Stomach (tissue), 4 donors: ENCODE measurements at regions not wholly inside any gene's neighbourhood (a gene's known extent, or its start where the extent isn't known, plus 50 kb on each side); places are given as distances from the start of the nearest gene placed in this dataset.

Experiments used
- CTCF ChIP-seq, 7 experiments: fragments of 450-650 bp in 4 of 7; fragments of 200-600 bp in 3 of 7; sonication (generic) in 3 of 7; IDR thresholded peaks; one replicate each; pipeline ENCODE4 v1.5.1; 2016 to 2019; ENCODE audit warnings: antibody characterized with exemption in 7 of 7, control low read depth in 2 of 7, mild to moderate bottlenecking in 1 of 7
- POLR2A ChIP-seq, 4 donors: fragments of 450-650 bp; IDR thresholded peaks; one replicate each; pipeline ENCODE4 v1.6.1; 2016; ENCODE audit warnings: antibody characterized with exemption in 4 of 4, control low read depth in 2 of 4, mild to moderate bottlenecking in 1 of 4, moderate library complexity in 1 of 4
- POLR2AphosphoS5 ChIP-seq, 3 donors: sonication (generic); formaldehyde crosslinking; IDR thresholded peaks; one replicate each; pipeline ENCODE4 v1.6.1; 2016; ENCODE audit warnings: antibody characterized with exemption in 3 of 3

DNA sequence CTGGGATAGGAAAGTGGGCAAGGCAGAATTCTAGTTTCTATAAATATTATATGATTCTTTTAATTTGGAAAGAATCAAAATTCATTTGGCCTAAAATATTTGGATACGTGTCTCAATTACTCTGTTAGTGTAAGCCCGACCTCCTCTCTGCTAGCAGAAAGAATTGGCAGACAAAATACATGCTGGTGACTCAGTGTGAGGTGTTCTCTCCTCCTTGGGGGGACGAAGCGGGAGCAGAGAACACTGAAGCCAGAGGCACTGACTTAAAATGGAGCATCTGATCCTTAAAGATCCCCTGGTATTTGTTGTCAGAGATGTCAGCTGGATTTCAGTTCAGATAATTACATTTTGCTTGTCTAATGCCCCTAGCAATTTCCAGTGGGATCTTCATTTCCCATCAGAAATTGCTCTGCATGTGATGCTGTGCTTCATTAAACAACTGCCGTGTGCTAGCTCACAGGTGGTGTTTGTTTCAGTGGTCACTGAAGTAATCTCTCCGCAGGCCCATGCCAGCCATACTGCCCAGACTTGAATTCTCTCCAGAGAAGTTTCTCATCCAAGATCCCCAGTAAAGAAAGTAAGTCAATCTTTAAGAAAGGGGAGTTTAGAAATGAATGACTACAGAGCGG lies 188.7 kb upstream of the TLL1 start:
- no peak for TF ChIP-seq CTCF (IDR thresholded peaks at IDR 0.05)
- TF ChIP-seq POLR2A (IDR thresholded peaks at IDR 0.05) = no peak
- TF ChIP-seq POLR2AphosphoS5 (IDR thresholded peaks at IDR 0.05) = no peak
